H1 (cell line): ENCODE measurements at regions not wholly inside any gene's neighbourhood (a gene's known extent, or its start where the extent isn't known, plus 50 kb on each side); places are given as distances from the start of the nearest gene placed in this dataset.

ENCODE experiments used
- CTCF ChIA-PET: fragments of 300-600 bp; sonication (Branson Sonifier 250); formaldehyde crosslinking; loops from one replicate; lab custom pipeline; 2021; ENCODE audit not compliant: partially characterized antibody; lab: Charles Lee
- POLR2A ChIA-PET: fragments of 300-600 bp; sonication (Branson Sonifier 250); formaldehyde crosslinking; loops from one replicate; lab custom pipeline; 2021; ENCODE audit warnings: inconsistent platforms; ENCODE audit not compliant: partially characterized antibody; lab: Charles Lee
- DNase-seq, 2 experiments: peaks; one replicate each; pipeline versions ENCODE4 v3.0.0 to v3.0.0-alpha.2; 2010 to 2022; ENCODE audit warnings: low spot score in 2 of 2, low read depth in 1 of 2, mixed read lengths in 1 of 2
- FAIRE-seq: peaks from 2 replicates; lab custom pipeline; 2011; peaks lifted over from hg19 to GRCh38; lab: Jason Lieb, UNC
- H2AFZ ChIP-seq: 2 replicates; pipeline ENCODE4 v1.8.1; 2012; ENCODE audit warnings: low read length, inconsistent platforms
- H2AK5ac ChIP-seq: 2 replicates; pipeline ENCODE4 v1.6.1; 2013; ENCODE audit warnings: low read depth, low read length
- H2BK120ac ChIP-seq: replicated peaks from 2 replicates; pipeline ENCODE3; 2013; ENCODE audit warnings: low read depth, low read length, inconsistent platforms
- H2BK12ac ChIP-seq: 2 replicates; pipeline ENCODE4 v1.6.1; 2013; ENCODE audit warnings: low read depth, low read length
- H2BK15ac ChIP-seq: 2 replicates; pipeline ENCODE4 v1.6.1; 2013; ENCODE audit warnings: low read length
- H2BK20ac ChIP-seq: 2 replicates; pipeline ENCODE4 v1.6.1; 2013; ENCODE audit warnings: low read length
- H2BK5ac ChIP-seq: 2 replicates; pipeline ENCODE4 v1.6.1; 2013; ENCODE audit warnings: low read depth, low read length
- H3K14ac ChIP-seq: 2 replicates; pipeline ENCODE4 v1.6.1; 2013; ENCODE audit warnings: inconsistent platforms; ENCODE audit not compliant: insufficient read length
- H3K18ac ChIP-seq: 2 replicates; pipeline ENCODE4 v1.6.1; 2013; ENCODE audit warnings: low read length; ENCODE audit errors: extremely low read depth
- H3K23ac ChIP-seq: 2 replicates; pipeline ENCODE4 v1.6.1; 2013; ENCODE audit warnings: inconsistent platforms; ENCODE audit not compliant: insufficient read length
- H3K23me2 ChIP-seq: 2 replicates; pipeline ENCODE4 v1.6.1; 2013; ENCODE audit warnings: low read depth, low read length
- H3K27ac ChIP-seq: 2 replicates; pipeline ENCODE4 v1.6.1; 2011; ENCODE audit warnings: low read depth, low read length, inconsistent platforms
- H3K27me3 ChIP-seq, 4 experiments: replicated peaks in 1 of 4; 1 replicate in 1 of 4; 2 replicates in 3 of 4; pipeline versions ENCODE4 v1.6.1 to v1.8.1; 2011 to 2013; ENCODE audit warnings: low read length in 3 of 4, mild to moderate bottlenecking in 3 of 4, inconsistent platforms in 2 of 4, mixed read lengths in 2 of 4, moderate library complexity in 1 of 4; ENCODE audit not compliant: control insufficient read depth in 3 of 4, insufficient read depth in 3 of 4; ENCODE audit errors: extremely low read depth in 1 of 4
- H3K36me3 ChIP-seq, 4 experiments: 2 replicates each; pipeline versions ENCODE4 v1.6.1 to v1.8.1; 2011 to 2013; ENCODE audit warnings: mild to moderate bottlenecking in 4 of 4, low read length in 3 of 4, moderate library complexity in 2 of 4, control low read depth in 1 of 4, inconsistent platforms in 1 of 4; ENCODE audit not compliant: insufficient read depth in 4 of 4, control insufficient read depth in 2 of 4
- H3K4ac ChIP-seq: replicated peaks from 2 replicates; pipeline ENCODE3; 2013; ENCODE audit warnings: low read length, low read depth, mixed read lengths, inconsistent platforms; ENCODE audit not compliant: insufficient read length
- H3K4me1 ChIP-seq, 4 experiments: replicated peaks in 1 of 4; 1 replicate in 1 of 4; 2 replicates in 3 of 4; pipeline versions ENCODE4 v1.6.1 to v1.8.1; 2011 to 2013; ENCODE audit warnings: low read length in 3 of 4, inconsistent platforms in 2 of 4, mixed read lengths in 1 of 4; ENCODE audit not compliant: insufficient read depth in 4 of 4, control insufficient read depth in 3 of 4
- H3K4me2 ChIP-seq, 2 experiments: 2 replicates each; pipeline versions ENCODE4 v1.6.1 to v1.8.1; 2011 to 2013; ENCODE audit warnings: low read depth in 2 of 2, low read length in 2 of 2, control low read depth in 1 of 2, inconsistent platforms in 1 of 2, mild to moderate bottlenecking in 1 of 2; ENCODE audit not compliant: insufficient read depth in 1 of 2
- H3K4me3 ChIP-seq, 4 experiments: fragments of 200-600, 300-600 bp in 1 of 4; sonication (generic), shearing (Covaris generic), sonication (Bioruptor Twin) in 1 of 4; 2 replicates each; pipeline versions ENCODE4 v1.5.1 to v1.8.1; 2011 to 2016; ENCODE audit warnings: low read length in 4 of 4, low read depth in 3 of 4, control low read depth in 2 of 4, inconsistent platforms in 2 of 4, mild to moderate bottlenecking in 2 of 4, mixed read lengths in 1 of 4, moderate library complexity in 1 of 4; ENCODE audit not compliant: insufficient read depth in 2 of 4; ENCODE audit errors: extremely low read depth in 1 of 4
- H3K56ac ChIP-seq: replicated peaks from 2 replicates; pipeline ENCODE3; 2013; ENCODE audit warnings: low read depth, mild to moderate bottlenecking, mixed read lengths, low read length, inconsistent platforms; ENCODE audit not compliant: insufficient read length
- H3K79me1 ChIP-seq: 2 replicates; pipeline ENCODE4 v1.6.1; 2013; ENCODE audit warnings: low read depth, low read length, control low read depth
- H3K79me2 ChIP-seq, 2 experiments: 2 replicates each; pipeline versions ENCODE4 v1.6.1 to v1.8.1; 2012 to 2013; ENCODE audit warnings: low read length in 2 of 2, mild to moderate bottlenecking in 2 of 2, inconsistent platforms in 1 of 2; ENCODE audit not compliant: insufficient read depth in 2 of 2, control insufficient read depth in 1 of 2
- H3K9ac ChIP-seq, 4 experiments: replicated peaks in 1 of 4; 1 replicate in 1 of 4; 2 replicates in 3 of 4; pipeline versions ENCODE4 v1.6.1 to v1.8.1; 2011 to 2013; ENCODE audit warnings: low read depth in 3 of 4, low read length in 3 of 4, control low read depth in 2 of 4, mild to moderate bottlenecking in 2 of 4, moderate library complexity in 2 of 4, inconsistent platforms in 1 of 4; ENCODE audit errors: extremely low read depth in 1 of 4
- H3K9me3 ChIP-seq, 2 experiments: 2 replicates each; pipeline versions ENCODE4 v1.6.1 to v1.8.1; 2012 to 2013; ENCODE audit warnings: mild to moderate bottlenecking in 2 of 2, moderate library complexity in 2 of 2, control low read depth in 1 of 2, inconsistent platforms in 1 of 2, low read depth in 1 of 2, low read length in 1 of 2, mixed read lengths in 1 of 2; ENCODE audit not compliant: insufficient read depth in 2 of 2
- H4K20me1 ChIP-seq, 2 experiments: replicated peaks in 1 of 2; 2 replicates each; pipeline versions ENCODE3 to v1.8.1; 2011 to 2013; ENCODE audit warnings: inconsistent platforms in 2 of 2, low read length in 2 of 2, mild to moderate bottlenecking in 1 of 2; ENCODE audit not compliant: insufficient read depth in 2 of 2, control insufficient read depth in 1 of 2
- H4K5ac ChIP-seq: 2 replicates; pipeline ENCODE4 v1.6.1; 2013; ENCODE audit warnings: low read length, low read depth, mixed read lengths, inconsistent platforms; ENCODE audit not compliant: insufficient read length
- H4K8ac ChIP-seq: 2 replicates; pipeline ENCODE4 v1.8.0; 2013; ENCODE audit warnings: mild to moderate bottlenecking, moderate library complexity, low read length, inconsistent platforms; ENCODE audit not compliant: insufficient read depth; ENCODE audit errors: extremely low read depth
- H4K91ac ChIP-seq: replicated peaks from 2 replicates; pipeline ENCODE3; 2013; ENCODE audit warnings: low read length, mixed read lengths, inconsistent platforms; ENCODE audit not compliant: insufficient read length
- CHD1 ChIP-seq: IDR thresholded peaks from 2 replicates; pipeline ENCODE4 v1.6.1; 2012; ENCODE audit warnings: low read depth, low read length, improper control_type of control experiment
- CTBP2 ChIP-seq: IDR thresholded peaks from 2 replicates; pipeline ENCODE4 v1.7.0; 2011; ENCODE audit warnings: borderline replicate concordance, mild to moderate bottlenecking, moderate library complexity, mixed read lengths, low read length; ENCODE audit not compliant: insufficient read depth, insufficient read length
- JUND ChIP-seq: IDR thresholded peaks from 2 replicates; pipeline ENCODE4 v1.6.1; 2011; ENCODE audit warnings: mild to moderate bottlenecking, improper control_type of control experiment, low read length
- RAD21 ChIP-seq, 2 experiments: IDR thresholded peaks in 1 of 2; conservative IDR thresholded peaks in 1 of 2; 2 replicates each; pipeline ENCODE4 v1.6.1; 2011; ENCODE audit warnings: low read depth in 2 of 2, low read length in 2 of 2, improper control_type of control experiment in 1 of 2, inconsistent platforms in 1 of 2, mild to moderate bottlenecking in 1 of 2, moderate library complexity in 1 of 2
- TCF12 ChIP-seq: IDR thresholded peaks from 2 replicates; pipeline ENCODE4 v1.6.1; 2011; ENCODE audit warnings: low read depth, mild to moderate bottlenecking, low read length
- WGBS, 2 experiments: shearing (Covaris generic) in 1 of 2; methylation state at CpG; one replicate each; pipeline versions ENCODE4 v1.1.6 to v1.1.7; 2013 to 2015; ENCODE audit warnings: low lambda C conversion rate in 2 of 2, mixed read lengths in 2 of 2, inconsistent platforms in 1 of 2, low coverage in 1 of 2, missing lambda C conversion rate in 1 of 2; ENCODE audit not compliant: insufficient replicate concordance in 2 of 2, insufficient coverage in 1 of 2, insufficient read length in 1 of 2; ENCODE audit errors: extremely low coverage in 1 of 2, missing lambda C conversion rate in 1 of 2; 5-methylcytosine and 5-hydroxymethylcytosine counted together
- TF ChIP-seq, protein P1 (sequence below): IDR thresholded peaks from 2 replicates; pipeline ENCODE4 v1.6.1; 2011; ENCODE audit warnings: low read depth, mild to moderate bottlenecking, low read length; ENCODE audit not compliant: insufficient read depth

DNA sequence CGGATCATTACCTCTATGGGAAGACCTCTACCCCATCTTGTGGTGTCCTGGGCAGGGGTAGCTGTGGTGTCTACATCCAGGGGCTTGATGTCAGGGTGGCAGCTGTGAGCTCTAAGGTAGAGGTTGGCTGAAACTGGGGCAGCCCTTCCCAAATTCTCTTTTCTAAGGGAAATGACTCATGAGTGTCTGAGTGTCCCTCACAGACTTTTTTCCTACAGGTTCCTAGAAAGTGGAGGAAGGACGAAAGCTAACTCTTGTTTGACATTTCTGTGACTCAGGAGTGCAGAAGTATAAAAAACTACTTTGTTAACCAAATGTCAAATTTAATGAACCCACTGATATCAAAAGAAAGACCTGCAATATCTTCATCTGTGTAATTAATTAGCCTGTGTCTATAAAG lies 481.5 kb downstream of the PDCD6IP start:
- no peaks in the 10 kb centered on the region for H3K4me1 ChIP-seq
- H2BK20ac ChIP-seq, result no peak overlapping the region
- no peak overlapping the region for H2BK5ac ChIP-seq
- H3K23ac ChIP-seq, result no peak overlapping the region
- POLR2A ChIA-PET, result no interaction called here
- H3K4me3 ChIP-seq, result no peak overlapping the region
- CTCF ChIA-PET, result interaction anchor here (0.5 to 1.7 kb wide), 4 partner anchors 12 to 42 kb away, joined by 3 to 4 read pairs (median 3); no protein-coding TSS in a partner anchor
- H3K4ac ChIP-seq, result no peak overlapping the region
- no peak overlapping the region for H3K18ac ChIP-seq
- no peaks in the 10 kb centered on the region for H3K27me3 ChIP-seq
- no peak overlapping the region for H3K4me2 ChIP-seq
- H2AFZ ChIP-seq, result no peak overlapping the region
- H2BK120ac ChIP-seq, result no peak overlapping the region
- no peaks in the 10 kb centered on the region for H4K20me1 ChIP-seq
- no peak overlapping the region for H4K8ac ChIP-seq
- H3K23me2 ChIP-seq, result no peaks in the 10 kb centered on the region; the same call in 1 of the 2 replicates
- H3K27ac ChIP-seq, result no peak overlapping the region
- DNase-seq (no peak), FAIRE-seq (no peak)
- H2BK12ac ChIP-seq, result no peak overlapping the region
- no peak overlapping the region for H2AK5ac ChIP-seq
- no peaks in the 10 kb centered on the region for H3K36me3 ChIP-seq
- H2BK15ac ChIP-seq, result no peak overlapping the region
- TF ChIP-seq RAD21 (IDR thresholded peaks at IDR 0.05 in 1 of 2, conservative IDR thresholded peaks at IDR 0.05 in 1 of 2; ENCODE audit: low read depth in 2 of 2, low read length in 2 of 2) (no peak), CHD1 (no peak), JUND (no peak), TCF12 (no peak), CTBP2 (no peak)
- TF ChIP-seq, protein P1, sequence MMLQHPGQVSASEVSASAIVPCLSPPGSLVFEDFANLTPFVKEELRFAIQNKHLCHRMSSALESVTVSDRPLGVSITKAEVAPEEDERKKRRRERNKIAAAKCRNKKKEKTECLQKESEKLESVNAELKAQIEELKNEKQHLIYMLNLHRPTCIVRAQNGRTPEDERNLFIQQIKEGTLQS, result no peak
- no peak overlapping the region for H4K91ac ChIP-seq
- no peak overlapping the region for H3K14ac ChIP-seq
- no peaks in the 10 kb centered on the region for H3K79me2 ChIP-seq
- H3K9ac ChIP-seq, result no peak overlapping the region
- no peaks in the 10 kb centered on the region for H3K9me3 ChIP-seq
- H3K79me1 ChIP-seq, result no peaks in the 10 kb centered on the region
- 93% methylated on average over 2 of the region's 2 CpGs; no CpG with 5 or more reads in 1 of the 2 experiments for WGBS, 2 experiments
- no peak overlapping the region for H3K56ac ChIP-seq
- H4K5ac ChIP-seq, result no peak overlapping the region
